COLO668 (cell line): ENCODE measurements at regions not wholly inside any gene's neighbourhood (a gene's known extent, or its start where the extent isn't known, plus 50 kb on each side); places are given as distances from the start of the nearest gene placed in this dataset.

Experiments
- DNase-seq: peaks from one replicate; lab custom pipeline; 2025; ENCODE audit not compliant: unreplicated experiment; lab: John Stamatoyannopoulos, UW

DNA sequence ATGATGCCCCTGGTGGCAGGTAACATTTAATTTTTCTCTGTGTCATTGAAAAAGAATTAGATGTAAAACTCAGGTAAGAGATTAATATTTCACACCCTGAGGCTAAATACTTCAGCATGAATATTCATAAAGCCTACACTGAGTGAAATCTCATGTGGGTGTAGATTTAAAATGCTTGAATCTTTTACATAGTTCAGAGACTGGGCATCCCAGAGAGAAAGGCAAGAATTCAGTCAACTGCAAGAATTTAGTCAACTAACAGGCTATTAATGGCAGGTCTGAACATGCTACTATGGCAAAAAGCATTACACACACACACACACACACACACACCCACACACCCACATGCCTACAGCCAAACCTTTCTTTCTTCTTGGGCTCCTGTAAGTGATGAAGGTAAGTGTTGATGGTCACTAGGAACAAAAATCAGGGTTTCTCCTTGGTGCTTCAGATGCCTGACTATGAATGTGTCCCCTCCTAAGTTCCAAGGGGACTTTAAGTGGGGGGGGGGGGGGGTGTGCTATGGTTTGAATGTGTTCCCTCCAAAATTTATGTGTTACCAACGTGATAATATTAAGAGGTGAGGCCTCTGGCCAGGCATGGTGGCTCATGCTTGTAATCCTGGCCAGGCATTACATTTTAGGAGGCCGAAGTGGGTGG, 63.7 kb upstream of the PSMD7 start:
- no peak for DNase-seq

DNA sequence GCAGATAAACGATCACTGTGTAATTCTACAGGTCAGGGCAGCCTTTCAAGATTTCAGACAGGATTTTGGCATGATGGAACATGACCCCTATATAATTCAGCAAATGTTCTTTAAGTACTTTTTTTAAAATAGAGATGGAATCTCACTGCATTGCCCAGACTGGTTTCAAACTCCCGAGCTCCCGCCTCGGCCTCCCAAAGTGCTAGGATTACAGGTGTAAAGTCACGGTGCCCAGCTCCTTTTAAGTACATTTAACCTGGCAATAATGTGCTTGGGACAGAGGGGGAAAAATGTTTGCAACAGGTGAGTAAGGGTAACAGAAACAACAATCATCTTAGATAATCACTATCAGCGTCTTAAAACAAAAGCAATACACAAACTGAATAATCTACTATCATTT, 66.5 kb upstream of the PSMD7 start:
- DNase-seq = no peak

DNA sequence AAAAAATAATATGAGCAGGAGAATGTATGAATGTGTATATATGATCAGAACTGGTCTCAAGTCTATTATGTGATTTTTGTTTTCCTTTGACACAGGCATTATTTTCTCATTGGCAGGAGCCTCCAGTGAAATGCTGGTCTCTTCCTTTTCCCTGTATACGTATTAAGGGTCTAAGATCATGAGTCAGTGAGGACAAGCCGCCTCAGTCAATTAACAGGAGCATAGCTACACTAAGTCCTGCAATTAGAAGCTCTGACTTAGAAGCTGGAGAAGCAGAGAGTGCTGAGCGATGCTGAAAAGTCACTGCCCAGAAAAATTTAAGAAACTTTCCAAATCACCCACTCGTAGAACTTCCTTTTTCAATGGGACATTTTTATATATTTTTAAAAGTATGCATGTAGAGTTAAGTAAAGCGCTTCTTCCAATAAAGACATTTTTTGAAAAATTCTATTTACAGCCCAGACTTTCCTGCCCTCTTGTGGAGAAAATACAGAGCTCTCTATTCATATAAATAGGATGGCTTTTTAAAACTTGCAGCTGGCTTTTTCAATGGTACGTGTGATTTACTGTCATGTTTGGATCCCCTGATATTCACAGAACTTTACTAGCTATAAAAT, 70.2 kb upstream of the PSMD7 start:
- DNase-seq = no peak

DNA sequence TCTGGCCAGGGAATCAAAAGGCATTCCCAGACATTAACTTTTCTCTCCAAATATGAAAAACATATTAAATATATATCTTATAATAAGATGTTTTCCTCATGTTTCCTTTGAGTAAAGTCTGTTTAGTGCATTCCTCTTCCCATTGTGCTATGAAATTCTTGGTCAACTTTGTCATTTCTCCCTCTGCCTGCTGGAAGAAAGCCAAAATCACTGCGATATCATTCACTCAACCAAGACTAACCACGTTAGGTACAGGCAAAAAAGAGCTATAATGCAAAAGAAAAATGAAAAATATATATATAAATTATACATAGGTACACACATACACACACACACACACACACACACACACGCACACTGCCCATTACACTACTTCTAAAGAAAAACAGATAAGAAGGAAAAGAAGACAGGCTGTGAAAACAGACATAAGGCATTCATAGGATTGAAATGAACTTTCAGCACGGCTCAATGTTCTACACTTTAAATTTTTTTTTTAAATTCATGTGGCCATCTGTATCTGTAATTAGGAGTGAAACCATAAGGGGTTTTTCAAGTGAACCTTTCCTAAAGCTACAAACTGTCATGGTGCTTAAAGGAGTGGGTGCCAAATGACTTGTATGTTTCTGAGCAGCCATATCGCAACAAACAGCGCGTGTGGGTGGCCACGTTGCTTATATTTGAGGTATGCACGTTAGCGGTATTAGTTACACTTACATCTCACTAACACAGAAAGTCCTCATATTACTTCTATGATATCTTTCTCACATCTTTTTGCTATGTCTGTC, 71.6 kb upstream of the PSMD7 start:
- DNase-seq = no peak

DNA sequence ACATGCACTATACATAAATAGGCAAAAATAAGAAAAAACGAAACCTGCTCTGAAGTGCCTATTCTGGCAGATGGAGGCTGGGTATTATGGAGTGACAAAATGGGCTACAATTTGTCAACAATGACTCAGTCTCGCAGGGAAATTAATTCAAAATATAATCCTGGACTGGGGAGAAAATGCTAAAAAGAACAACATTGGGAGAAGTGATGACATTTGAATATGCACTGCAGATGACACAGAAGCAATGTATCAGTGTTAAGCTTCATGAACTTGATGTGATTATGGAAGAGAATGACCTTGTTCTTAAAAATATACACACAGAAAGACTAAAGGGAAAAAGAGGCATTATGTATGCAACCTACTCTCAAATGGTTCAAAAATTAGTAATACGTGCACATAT, 74.8 kb upstream of the PSMD7 start:
- DNase-seq = no peak

DNA sequence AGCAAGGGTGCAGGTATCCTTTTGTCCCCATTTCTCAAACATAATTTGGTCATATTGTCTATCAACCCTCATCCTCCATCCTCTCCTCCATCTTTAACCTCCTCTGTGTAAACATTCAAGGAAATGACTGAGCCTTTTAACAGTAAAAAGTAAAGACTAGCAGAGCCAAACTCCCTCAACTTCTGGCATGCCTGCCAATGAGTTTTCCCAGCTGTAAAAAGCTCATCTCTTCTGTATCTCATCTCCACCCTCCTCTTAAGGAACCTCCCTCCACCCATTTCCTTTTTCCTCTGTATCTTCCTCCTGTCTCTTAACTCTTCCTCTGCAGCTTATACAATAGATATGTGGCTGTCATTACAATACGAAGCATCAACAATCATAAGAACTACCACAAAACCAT, 76.9 kb upstream of the PSMD7 start:
- DNase-seq = no peak

DNA sequence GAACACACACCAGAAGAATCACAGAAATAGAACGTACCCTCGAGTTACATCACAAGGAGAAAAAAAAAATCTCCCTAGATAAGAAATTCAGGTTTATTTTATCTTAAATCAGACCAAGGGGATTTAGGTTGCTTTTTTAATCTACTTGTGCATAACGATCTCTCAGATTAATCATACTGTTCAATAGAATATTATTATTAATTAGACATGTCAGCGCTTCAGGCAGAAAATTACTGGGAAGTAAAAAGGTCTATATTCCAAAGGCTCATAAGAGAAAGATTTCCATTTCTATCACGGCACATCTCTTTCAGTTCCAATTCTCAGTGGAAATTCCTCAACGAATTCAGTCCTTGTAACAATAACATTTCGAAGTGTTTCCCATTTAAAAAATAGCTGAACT, 77.7 kb upstream of the PSMD7 start:
- DNase-seq = no peak

DNA sequence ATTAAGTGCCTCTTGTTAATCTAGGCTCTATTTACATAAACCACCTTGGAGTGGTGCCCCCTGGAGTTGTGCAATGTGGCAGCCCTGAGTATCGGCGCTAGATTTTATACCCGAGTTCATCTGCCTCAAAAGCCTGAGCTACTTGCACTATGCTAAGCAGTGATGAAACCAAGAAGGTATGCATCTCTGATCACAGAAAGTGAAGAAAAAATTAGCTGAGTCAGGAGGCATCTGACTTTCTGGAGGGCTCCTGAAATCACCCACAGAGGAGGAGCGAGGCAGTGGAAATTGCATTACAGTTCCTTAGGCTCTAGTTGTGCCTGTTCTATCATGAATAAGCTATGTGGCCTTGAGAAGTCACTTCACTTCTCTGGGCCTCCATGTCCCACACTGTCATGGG, 80.3 kb upstream of the PSMD7 start:
- DNase-seq = no peak

DNA sequence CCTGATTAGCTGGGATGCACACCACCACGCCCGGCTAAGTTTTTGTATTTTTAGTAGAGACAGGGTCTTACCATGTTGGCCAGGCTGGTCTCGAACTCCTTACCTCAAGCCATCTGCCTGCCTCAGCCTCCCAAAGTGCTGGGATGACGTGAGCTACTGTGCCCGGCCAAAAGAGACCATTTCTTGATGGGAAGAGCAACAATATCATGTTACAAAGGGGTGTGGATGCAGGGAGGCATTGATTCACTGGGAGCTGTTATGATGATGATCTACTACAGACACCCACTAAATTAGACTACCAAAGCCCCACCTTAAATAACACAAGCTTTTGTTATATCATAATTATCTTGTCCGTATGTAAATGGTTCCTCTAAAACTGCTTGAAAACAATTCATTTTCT, 81.4 kb upstream of the PSMD7 start:
- DNase-seq = no peak

DNA sequence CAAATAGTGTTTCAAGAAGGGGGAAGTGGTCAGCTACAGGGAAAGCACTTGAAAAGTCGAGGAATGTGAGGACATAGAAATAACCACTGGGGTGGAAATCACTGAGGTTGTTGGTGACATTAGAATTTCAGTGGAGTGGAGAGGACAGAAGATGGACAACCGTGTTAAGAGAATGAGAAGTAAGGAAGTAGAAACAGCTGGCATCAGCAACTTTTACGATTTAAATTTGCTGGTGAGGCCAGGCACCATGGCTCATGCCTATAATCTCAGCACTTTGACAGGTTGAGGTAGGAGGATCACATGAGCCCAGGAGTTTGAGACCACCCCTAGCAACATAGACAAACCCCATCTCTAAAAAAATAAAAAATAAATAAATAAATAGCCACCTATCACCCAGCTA, 83.2 kb upstream of the PSMD7 start:
- no peak for DNase-seq

DNA sequence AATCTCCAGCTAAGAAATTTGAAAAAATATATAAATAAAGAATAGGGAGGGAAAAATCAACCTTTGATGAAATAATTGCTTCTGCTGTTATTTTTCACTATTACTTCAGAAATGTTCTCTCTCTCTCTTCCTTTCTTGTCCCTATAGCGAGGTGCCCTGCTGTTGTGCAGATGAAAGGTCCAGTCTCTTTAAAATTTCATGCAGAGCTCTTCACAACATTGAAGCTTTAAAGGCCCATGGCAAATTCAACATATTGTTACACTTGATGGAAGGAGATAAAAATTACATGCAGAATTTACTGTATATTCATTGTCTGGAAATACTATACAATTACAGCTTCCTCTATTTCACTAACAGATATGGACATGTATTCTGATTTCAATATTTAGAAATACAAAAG, 86.4 kb upstream of the PSMD7 start:
- DNase-seq = no peak

DNA sequence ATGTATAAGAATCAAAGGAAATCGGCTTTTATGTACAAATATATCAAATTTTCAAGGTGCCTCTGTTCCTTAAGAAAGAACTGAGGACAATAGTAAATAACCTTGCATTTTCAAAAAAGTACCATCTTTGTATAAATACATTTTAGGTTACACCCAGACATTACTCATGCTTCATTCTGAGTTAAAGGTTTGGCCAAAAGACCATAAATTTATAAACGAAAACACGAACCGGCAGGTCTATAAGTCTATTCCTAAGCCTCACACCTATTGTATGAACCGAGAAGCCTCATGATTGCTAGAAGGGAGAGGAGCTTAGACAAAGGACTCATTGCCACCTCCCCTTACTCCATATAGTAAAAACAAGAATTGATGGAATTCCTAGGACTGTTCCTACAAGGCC, 94.6 kb upstream of the PSMD7 start:
- DNase-seq = no peak

DNA sequence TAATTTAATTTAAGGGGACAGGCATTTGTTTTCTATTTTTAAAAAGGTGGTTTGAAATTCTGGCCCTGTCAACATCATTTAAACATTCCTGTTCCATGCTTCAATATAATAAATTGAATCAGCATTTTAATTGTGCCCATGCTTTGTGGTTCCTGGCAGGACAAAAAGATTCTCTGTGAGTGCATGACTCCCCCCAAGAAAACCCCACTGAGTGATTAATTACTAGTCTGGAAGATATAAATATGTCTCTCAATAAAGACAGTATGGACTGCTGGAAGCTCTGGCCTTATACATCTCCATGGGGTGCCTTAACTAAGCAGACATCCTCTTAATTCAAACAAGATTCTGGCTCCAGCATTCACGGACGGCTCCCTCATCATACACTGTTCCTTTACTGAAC, 95.0 kb upstream of the PSMD7 start:
- no peak for DNase-seq

DNA sequence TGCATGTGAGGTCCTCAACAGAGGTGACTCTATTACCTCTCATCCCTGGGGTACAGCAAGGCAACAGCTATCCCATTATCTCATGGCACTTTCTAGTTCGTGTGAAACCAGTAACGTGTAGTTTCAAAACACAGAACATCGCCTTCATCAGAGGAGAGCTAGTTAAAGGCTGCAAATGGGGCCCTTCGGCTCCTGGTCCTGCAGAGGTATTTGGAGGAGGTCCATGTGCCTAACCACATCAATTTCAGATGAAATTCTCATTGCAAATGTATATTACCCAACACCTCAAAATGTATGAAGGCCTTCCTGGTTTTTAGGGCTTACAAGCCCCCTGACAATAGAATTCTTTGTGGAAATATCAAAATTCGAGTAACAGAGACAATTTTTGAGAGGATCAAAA, 95.7 kb upstream of the PSMD7 start:
- no peak for DNase-seq

DNA sequence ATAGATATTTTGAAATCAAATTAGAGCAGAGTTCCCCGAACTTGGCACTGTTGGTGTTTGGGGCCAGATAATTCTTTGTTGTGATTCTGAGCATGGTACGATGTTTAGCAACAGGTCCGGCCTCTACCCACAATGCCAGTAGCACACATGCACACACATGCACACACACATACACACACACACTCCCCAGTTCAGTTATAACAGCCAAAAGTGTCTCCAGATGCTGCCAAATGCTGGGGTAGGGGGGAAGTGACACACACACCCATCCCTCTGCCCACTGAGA, 96.8 kb upstream of the PSMD7 start:
- no peak for DNase-seq

DNA sequence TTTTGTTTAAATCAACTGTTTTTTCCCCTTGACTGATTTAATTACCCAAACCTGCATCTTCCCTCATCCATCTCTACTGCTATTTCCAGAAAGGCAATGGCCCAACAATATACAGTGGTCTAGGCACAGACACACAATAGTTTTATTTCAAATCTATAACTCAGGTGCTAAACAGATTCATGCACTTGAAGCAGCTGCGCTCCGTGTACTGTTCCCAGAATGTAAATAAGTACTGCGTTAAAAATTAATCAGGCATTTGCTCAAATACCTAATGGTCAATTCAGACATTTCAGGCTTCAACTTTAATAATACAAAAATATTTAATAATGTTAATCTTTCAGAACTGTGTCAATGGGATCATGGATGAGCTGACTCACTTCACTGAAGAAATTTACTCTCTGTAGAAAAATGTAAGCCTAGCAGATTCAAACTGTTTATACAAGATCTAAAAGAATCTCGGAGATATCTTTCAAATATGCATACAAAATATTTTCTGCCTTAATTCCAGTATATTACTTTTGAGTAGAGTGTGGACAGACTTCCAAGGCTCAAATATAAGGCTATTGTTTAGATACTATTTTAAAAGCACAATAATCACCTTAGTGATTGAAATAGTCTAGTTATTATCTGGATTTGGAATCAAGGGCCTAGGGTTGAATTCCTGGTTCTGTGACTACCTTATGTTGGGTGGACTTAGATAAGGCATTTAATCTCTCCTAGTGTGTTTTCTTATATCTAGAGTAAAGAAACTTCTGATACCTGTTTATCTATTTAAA, 97.4 kb upstream of the PSMD7 start:
- DNase-seq = no peak

DNA sequence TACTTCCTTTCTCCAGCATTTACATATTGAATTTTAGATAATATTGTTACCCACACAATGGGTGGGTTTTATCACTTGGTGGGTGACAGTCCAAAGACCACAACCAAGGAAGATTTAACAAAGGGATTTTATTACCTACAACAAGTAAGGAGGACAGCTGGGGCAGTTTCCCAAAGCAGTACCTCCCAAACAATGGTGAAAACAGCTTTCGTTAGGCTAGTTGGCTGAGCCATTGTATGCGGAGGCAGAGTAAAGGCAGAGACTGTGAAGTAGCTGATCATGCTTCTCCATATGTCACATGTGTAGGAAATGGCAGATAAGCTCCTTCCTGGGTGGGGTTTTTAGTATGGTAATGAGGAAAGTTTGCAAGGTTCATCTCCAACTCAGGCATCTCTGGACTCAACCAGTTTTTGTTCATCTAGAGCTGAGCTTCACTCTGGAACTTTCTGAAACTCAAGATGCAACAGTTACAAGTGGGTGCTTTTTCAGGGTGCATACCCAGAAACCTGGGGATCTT, 104.3 kb upstream of the PSMD7 start:
- no peak for DNase-seq

DNA sequence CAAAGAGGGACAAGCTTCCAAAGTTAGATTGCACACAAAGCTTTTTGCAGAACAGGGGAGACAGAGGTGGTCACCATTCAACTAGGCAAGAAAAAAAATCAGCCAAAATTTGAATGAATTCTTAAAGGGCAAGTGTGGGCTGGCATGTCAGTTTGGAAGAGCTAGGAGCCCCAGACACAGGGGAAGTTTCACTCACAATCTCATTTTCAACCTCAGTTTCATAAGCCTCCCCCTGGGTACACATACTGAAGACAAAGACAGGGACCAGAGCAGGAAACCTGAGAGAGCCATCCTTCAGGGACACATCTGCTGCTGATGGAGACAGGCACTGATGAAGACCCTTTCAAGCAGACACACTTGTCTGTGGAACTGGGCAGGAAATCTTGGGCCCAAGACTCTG, 106.3 kb upstream of the PSMD7 start:
- DNase-seq = no peak

DNA sequence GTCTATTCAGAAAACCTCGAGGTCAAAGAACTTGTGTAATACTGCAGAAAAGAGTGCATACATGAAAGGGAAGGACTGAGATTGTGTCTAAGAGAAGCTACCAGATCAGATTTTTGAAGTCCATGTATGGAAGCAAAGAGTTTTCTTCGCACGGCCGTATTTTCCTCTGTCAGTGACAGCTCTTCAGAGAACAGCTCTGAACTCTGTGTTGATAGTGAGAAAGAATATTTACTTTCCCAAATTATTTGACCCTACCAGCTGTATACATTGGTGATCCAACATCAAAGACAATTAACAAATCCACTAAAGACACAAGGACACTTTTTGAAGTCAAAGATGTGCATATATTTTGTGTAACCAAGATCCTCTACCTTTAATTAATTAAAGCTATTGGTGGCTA, 107.8 kb upstream of the PSMD7 start:
- DNase-seq = no peak

DNA sequence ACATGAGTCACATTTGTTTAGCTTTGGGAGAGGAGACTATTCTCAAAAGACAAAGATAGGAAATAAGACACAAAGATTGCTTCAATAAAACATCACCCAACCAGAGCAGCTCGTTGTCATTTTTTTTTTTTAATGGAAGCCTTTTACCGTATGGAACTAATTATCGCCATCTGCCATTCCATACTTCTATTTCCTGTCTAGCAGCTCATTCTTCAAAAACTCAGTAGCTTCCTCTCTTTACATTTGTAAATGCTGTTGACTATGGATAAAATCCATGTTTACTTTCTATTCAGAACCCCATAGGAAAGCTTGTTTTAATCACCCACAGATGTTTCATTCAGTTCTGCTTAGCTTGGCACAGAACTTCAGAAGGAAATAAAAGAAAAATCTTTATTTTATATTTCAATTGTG, 110.0 kb upstream of the PSMD7 start:
- DNase-seq = no peak

DNA sequence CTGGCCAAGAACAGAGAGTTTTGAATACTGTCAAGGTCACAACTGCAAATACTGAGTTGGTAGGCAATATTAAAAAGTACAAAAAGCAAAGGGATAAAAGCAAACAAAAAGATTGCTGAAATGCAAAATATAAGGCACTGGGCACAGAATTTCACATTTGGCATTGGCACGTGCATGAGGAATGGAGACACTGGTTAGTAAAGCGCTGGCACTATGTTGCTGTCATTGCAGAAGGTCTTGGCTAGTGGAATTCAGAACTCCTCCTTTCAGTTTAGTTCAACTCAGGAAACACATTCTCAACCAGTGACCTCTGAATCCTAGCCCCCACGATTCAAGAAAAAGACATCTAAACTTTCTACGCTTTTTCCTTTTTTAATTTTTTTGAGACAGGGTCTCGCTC, 111.8 kb upstream of the PSMD7 start:
- no peak for DNase-seq
